HG03139 (cell line): ENCODE measurements at regions not wholly inside any gene's neighbourhood (a gene's known extent, or its start where the extent isn't known, plus 50 kb on each side); places are given as distances from the start of the nearest gene placed in this dataset.

ENCODE experiments used
- ATAC-seq: cut with Tn5 transposase; IDR thresholded peaks from one replicate; pipeline ENCODE4 v1.9.1; 2021; ENCODE audit not compliant: unreplicated experiment

- no peak for ATAC-seq
These were observed 229.2 kb downstream of the PTTG2 start for GRCh38 chr4:38189445-38189844.

- ATAC-seq: no peak
These were observed 230.6 kb downstream of the PTTG2 start for GRCh38 chr4:38190717-38191178.

GRCh38 chr4:38192516-38192915 is 232.3 kb downstream of the PTTG2 start:
- no peak for ATAC-seq

GRCh38 chr4:38193236-38193863 is 233.2 kb downstream of the PTTG2 start:
- no peak for ATAC-seq

- ATAC-seq: no peak
These were observed 233.9 kb downstream of the PTTG2 start for GRCh38 chr4:38194047-38194602.

GRCh38 chr4:38195486-38195885 is 235.3 kb downstream of the PTTG2 start:
- no peak for ATAC-seq

- no peak for ATAC-seq
These were observed 235.7 kb downstream of the PTTG2 start for GRCh38 chr4:38195911-38196310.

GRCh38 chr4:38202242-38202641 is 242.0 kb downstream of the PTTG2 start:
- ATAC-seq: no peak

GRCh38 chr4:38203609-38204008 is 243.4 kb downstream of the PTTG2 start:
- no peak for ATAC-seq

GRCh38 chr4:38204339-38205035 is 244.3 kb downstream of the PTTG2 start:
- ATAC-seq: no peak

- ATAC-seq: no peak
These were observed 245.1 kb downstream of the PTTG2 start for GRCh38 chr4:38205261-38205660.

GRCh38 chr4:38207110-38207457 is 246.9 kb downstream of the PTTG2 start:
- ATAC-seq: no peak

- no peak for ATAC-seq
These were observed 249.5 kb downstream of the PTTG2 start for GRCh38 chr4:38209654-38210053.

GRCh38 chr4:38210396-38211114 is 250.4 kb downstream of the PTTG2 start:
- no peak for ATAC-seq

GRCh38 chr4:38211885-38212284 is 251.7 kb downstream of the PTTG2 start:
- ATAC-seq: no peak

GRCh38 chr4:38213083-38213805 is 253.0 kb downstream of the PTTG2 start:
- ATAC-seq: no peak

GRCh38 chr4:38222892-38223291 is 262.7 kb downstream of the PTTG2 start:
- no peak for ATAC-seq

- no peak for ATAC-seq
These were observed 263.1 kb downstream of the PTTG2 start for GRCh38 chr4:38223306-38223705.

- ATAC-seq: no peak
These were observed 263.6 kb downstream of the PTTG2 start for GRCh38 chr4:38223782-38224236.

GRCh38 chr4:38224850-38225249 is 264.7 kb downstream of the PTTG2 start:
- no peak for ATAC-seq

- ATAC-seq: no peak
These were observed 266.0 kb downstream of the PTTG2 start for GRCh38 chr4:38226170-38226569.
